Progenitor cell of endocrine pancreas (in vitro differentiated cells): ENCODE measurements at regions not wholly inside any gene's neighbourhood (a gene's known extent, or its start where the extent isn't known, plus 50 kb on each side); places are given as distances from the start of the nearest gene placed in this dataset.

ENCODE experiments used
- DNase-seq: peaks from one replicate; pipeline ENCODE4 v3.0.0; 2021; ENCODE audit warnings: low spot score; ENCODE audit not compliant: unreplicated experiment
- H3K27ac Mint-ChIP-seq: 2 replicates; pipeline ENCODE4 v1.8.0; 2021; ENCODE audit warnings: mild to moderate bottlenecking, moderate library complexity, mixed read lengths
- H3K27me3 Mint-ChIP-seq: 2 replicates; pipeline ENCODE4 v1.8.0; 2021; ENCODE audit warnings: mixed read lengths
- H3K36me3 Mint-ChIP-seq: 2 replicates; pipeline ENCODE4 v1.8.0; 2022; ENCODE audit warnings: mixed read lengths; ENCODE audit not compliant: insufficient read depth
- H3K4me1 Mint-ChIP-seq: 2 replicates; pipeline ENCODE4 v1.8.0; 2021; ENCODE audit warnings: low read depth, mixed read lengths
- H3K4me3 Mint-ChIP-seq: 2 replicates; pipeline ENCODE4 v1.8.0; 2021; ENCODE audit warnings: low read depth, mild to moderate bottlenecking, moderate library complexity, mixed read lengths
- H3K9me3 Mint-ChIP-seq: 2 replicates; pipeline ENCODE4 v1.8.0; 2021; ENCODE audit warnings: low read depth, mixed read lengths
- TF ChIP-seq, protein P1 (sequence below): fragments of 200-600 bp; sonication (generic); IDR thresholded peaks from one replicate; pipeline ENCODE4 v1.5.0; 2021; ENCODE audit warnings: antibody characterized with exemption, mild to moderate bottlenecking; ENCODE audit not compliant: unreplicated experiment

DNA sequence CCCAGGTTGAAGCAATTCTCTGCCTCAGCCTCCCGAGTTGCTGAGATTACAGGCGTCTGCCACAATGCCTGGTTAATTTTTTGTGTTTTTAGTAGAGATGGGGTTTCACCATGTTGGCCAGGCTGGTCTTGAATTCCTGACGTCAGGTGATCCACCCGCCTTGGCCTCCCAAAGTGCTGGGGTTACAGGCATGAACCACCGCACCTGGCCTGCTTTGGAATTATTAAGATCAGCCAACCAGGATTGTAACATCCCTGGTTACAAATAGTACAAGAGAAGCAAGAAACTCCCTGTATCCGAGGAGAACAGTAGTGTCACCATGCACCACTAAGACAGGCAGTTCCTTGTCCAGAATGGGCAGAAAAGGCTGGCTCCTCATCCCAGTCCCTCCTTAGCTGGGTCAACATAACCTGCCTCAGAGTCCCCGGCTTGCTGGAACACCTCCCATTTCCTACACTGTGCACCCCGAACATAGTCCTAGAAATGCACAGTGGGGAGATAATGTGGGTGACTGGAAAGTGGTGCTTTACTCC lies 77.2 kb upstream of the INCENP start:
- no peaks in the 10 kb centered on the region for H3K9me3 Mint-ChIP-seq
- peaks cover 36% of the 10 kb centered on the region for H3K4me1 Mint-ChIP-seq
- H3K36me3 Mint-ChIP-seq: no peaks in the 10 kb centered on the region
- TF ChIP-seq, protein P1, sequence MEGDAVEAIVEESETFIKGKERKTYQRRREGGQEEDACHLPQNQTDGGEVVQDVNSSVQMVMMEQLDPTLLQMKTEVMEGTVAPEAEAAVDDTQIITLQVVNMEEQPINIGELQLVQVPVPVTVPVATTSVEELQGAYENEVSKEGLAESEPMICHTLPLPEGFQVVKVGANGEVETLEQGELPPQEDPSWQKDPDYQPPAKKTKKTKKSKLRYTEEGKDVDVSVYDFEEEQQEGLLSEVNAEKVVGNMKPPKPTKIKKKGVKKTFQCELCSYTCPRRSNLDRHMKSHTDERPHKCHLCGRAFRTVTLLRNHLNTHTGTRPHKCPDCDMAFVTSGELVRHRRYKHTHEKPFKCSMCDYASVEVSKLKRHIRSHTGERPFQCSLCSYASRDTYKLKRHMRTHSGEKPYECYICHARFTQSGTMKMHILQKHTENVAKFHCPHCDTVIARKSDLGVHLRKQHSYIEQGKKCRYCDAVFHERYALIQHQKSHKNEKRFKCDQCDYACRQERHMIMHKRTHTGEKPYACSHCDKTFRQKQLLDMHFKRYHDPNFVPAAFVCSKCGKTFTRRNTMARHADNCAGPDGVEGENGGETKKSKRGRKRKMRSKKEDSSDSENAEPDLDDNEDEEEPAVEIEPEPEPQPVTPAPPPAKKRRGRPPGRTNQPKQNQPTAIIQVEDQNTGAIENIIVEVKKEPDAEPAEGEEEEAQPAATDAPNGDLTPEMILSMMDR: no peak
- H3K27ac Mint-ChIP-seq: no peak overlapping the region
- no peak overlapping the region for H3K4me3 Mint-ChIP-seq
- peaks cover 7% of the 10 kb centered on the region for H3K27me3 Mint-ChIP-seq
- DNase-seq: no peak

DNA sequence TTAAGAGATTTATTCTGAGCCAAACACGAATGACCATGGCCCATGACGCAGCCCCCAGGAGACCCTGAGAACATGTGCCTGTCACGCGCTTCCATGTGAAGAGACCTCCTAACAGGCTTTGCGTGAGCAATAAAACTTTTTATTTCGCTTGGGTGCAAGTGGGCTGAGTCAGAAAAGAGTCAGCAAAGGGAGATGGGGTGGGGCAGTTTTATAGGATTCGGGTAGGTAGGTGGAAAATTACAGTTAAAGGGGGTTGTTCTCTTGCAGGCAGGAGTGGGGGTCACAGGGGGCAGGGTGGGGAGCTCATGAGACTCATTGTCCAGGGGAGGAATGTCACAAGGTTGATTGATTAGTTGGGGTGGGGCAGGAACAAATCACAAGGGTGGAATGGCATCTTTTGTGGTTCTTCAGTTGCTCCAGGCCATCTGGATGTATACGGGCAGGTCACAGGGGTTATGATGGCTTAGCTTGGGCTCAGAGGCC lies 77.2 kb upstream of the FTH1 start:
- H3K9me3 Mint-ChIP-seq: no peaks in the 10 kb centered on the region
- H3K36me3 Mint-ChIP-seq: no peaks in the 10 kb centered on the region
- DNase-seq: no peak
- H3K4me3 Mint-ChIP-seq: no peak overlapping the region
- peaks cover 39% of the 10 kb centered on the region for H3K4me1 Mint-ChIP-seq
- TF ChIP-seq, protein P1: no peak
- peaks cover 7% of the 10 kb centered on the region for H3K27me3 Mint-ChIP-seq
- no peak overlapping the region for H3K27ac Mint-ChIP-seq

DNA sequence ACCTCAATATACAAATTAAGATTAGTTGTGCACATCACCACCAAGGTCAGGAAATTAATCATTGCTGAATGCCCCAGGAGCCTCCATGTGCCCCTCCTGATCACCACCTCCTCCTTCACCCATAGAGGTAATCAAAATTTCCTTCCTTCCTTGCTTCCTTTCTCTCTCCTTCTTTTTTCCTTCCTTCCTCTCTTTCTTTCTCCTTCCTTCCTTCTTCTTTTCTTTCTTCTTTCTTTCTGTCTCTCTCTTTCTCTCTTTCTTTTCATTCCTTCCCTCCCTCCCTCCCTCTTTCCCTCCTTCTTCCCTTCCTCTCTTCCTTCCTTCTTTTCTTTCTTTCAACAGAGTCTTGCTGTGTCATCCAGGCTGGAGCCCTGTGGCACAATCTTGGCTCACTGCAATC lies 67.9 kb upstream of the FTH1 start:
- TF ChIP-seq, protein P1: no peak
- Mint-ChIP-seq H3K4me1 (no peaks in the 10 kb centered on the region), H3K4me3 (no peak overlapping the region), H3K27ac (no peak overlapping the region), H3K36me3 (no peaks in the 10 kb centered on the region), H3K9me3 (peaks cover 11% of the 10 kb centered on the region), H3K27me3 (no peaks in the 10 kb centered on the region)
- DNase-seq: no peak

DNA sequence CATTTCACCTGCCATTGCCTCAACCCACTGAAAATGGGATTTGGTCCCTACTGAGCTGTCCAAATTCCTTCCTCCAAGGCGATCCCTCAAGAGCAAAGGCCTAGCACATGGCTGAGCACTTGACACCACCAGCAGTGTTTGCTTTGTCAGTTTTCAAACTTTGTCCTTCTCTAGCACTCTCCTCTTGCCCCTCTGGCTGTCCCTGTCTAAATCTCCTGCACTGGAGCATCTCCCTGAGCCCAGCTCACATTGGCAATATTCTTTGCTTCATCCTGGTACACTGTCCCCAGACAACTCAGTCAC lies 66.6 kb upstream of the FTH1 start:
- H3K4me3 Mint-ChIP-seq: no peak overlapping the region
- H3K27ac Mint-ChIP-seq: no peak overlapping the region
- H3K9me3 Mint-ChIP-seq: peaks cover 7% of the 10 kb centered on the region
- no peaks in the 10 kb centered on the region for H3K27me3 Mint-ChIP-seq
- DNase-seq: no peak
- TF ChIP-seq, protein P1: no peak
- H3K4me1 Mint-ChIP-seq: no peaks in the 10 kb centered on the region
- H3K36me3 Mint-ChIP-seq: no peaks in the 10 kb centered on the region

DNA sequence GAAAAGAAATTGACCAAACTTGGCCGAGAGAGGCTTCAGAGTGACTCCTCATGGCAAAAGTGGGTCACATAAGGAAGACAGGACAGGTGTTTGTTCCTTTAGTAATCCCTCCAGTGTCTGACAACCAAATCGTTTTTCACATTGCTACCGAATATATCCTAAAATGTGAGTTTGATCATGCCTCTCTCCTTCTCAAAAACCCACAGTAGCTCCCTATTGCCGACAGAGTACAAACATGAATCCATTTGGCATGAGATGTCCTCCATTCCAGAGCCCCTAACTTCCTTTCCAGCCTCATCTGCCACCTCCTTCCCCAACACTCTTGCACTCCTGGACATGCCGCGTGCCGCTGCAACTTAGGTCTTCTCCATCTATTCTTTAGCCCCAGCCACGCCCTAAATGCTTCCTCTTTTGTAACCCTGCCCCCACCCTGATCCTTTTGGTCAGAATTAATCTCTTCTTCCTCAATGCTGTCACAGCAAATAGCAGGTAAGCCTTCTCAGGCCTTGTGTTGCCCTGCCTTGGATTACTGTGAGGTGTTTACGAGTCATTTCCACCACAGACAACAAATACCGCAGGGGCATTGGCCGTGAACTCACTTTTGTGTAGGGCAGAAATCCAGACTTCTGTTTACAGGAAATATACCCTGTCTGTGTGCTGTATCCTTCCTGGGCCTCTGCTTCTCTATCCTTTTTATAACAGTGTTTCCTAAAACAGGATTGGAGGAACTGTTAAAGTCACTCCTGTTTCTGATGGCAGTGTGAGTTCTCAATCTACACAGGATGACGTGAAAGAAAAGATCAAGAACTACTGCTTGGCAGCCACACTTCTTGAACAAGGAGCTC lies 66.0 kb upstream of the FTH1 start:
- no peak overlapping the region for H3K4me3 Mint-ChIP-seq
- no peak for DNase-seq
- H3K36me3 Mint-ChIP-seq: no peaks in the 10 kb centered on the region
- TF ChIP-seq, protein P1: no peak
- H3K4me1 Mint-ChIP-seq: no peaks in the 10 kb centered on the region
- peaks cover 1% of the 10 kb centered on the region for H3K9me3 Mint-ChIP-seq
- H3K27me3 Mint-ChIP-seq: no peaks in the 10 kb centered on the region
- H3K27ac Mint-ChIP-seq: no peak overlapping the region
